K562 (cell line): ENCODE measurements at regions not wholly inside any gene's neighbourhood (a gene's known extent, or its start where the extent isn't known, plus 50 kb on each side); places are given as distances from the start of the nearest gene placed in this dataset.

Source experiments
- CBX2 ChIP-seq: fragments of 200-600 bp; sonication (generic); IDR thresholded peaks from one replicate; pipeline ENCODE4 v1.6.1; 2012; ENCODE audit warnings: mild to moderate bottlenecking, low read length, inconsistent platforms; ENCODE audit not compliant: insufficient read depth, poor library complexity, severe bottlenecking
- EZH2 ChIP-seq: IDR thresholded peaks from 2 replicates; pipeline ENCODE4 v1.6.1; 2012; ENCODE audit warnings: low read depth, mild to moderate bottlenecking, inconsistent platforms, low read length, borderline replicate concordance
- LARP7 ChIP-seq: fragments of 450-650 bp; IDR thresholded peaks from 2 replicates; pipeline ENCODE4 v1.6.1; 2016
- NELFE ChIP-seq: IDR thresholded peaks from 2 replicates; pipeline ENCODE4 v1.6.1; 2011; ENCODE audit warnings: mild to moderate bottlenecking; ENCODE audit not compliant: insufficient read depth, insufficient read length
- SIN3A ChIP-seq, 2 experiments: fragments of 150-350 bp in 1 of 2; IDR thresholded peaks; 2 replicates each; pipeline ENCODE4 v1.6.1; 2011 to 2016; ENCODE audit warnings: borderline replicate concordance in 2 of 2, low read depth in 2 of 2, low read length in 2 of 2, mild to moderate bottlenecking in 2 of 2, moderate library complexity in 2 of 2; ENCODE audit not compliant: control insufficient read depth in 1 of 2
- U2AF1 ChIP-seq: fragments of 200-400 bp; formaldehyde crosslinking; optimal IDR thresholded peaks from 2 replicates; pipeline ENCODE3; 2017; ENCODE audit warnings: mild to moderate bottlenecking, low read depth, low read length, moderate library complexity
- YY1 ChIP-seq, 3 experiments: IDR thresholded peaks; 2 replicates each; pipeline ENCODE4 v1.6.1; 2011; ENCODE audit warnings: low read length in 2 of 3, mild to moderate bottlenecking in 2 of 3, moderate library complexity in 2 of 3, borderline replicate concordance in 1 of 3, control low read depth in 1 of 3, low read depth in 1 of 3; ENCODE audit not compliant: insufficient read depth in 3 of 3, insufficient replicate concordance in 2 of 3, control insufficient read depth in 1 of 3, insufficient read length in 1 of 3; ENCODE audit errors: extremely low read depth in 1 of 3
- ZEB2 ChIP-seq: fragments of 450-650 bp; IDR thresholded peaks from 2 replicates; pipeline ENCODE4 v1.6.1; 2016
- ZNF175 ChIP-seq: fragments of 200-800 bp; sonication (Bioruptor generic); IDR thresholded peaks from 2 replicates; pipeline ENCODE4 v1.6.1; 2016; ENCODE audit warnings: low read depth, mild to moderate bottlenecking, missing genetic modification characterization, missing compliant biosample characterization
- TF ChIP-seq, protein P1 (sequence below), 3 experiments: IDR thresholded peaks in 2 of 3; conservative IDR thresholded peaks in 1 of 3; 2 replicates each; pipeline ENCODE4 v1.5.1; 2011 to 2012; ENCODE audit warnings: low read length in 3 of 3, mild to moderate bottlenecking in 3 of 3, control low read depth in 2 of 3, improper control_type of control experiment in 1 of 3, inconsistent platforms in 1 of 3, low read depth in 1 of 3, mixed read lengths in 1 of 3, moderate library complexity in 1 of 3; ENCODE audit not compliant: insufficient read depth in 2 of 3
- TF ChIP-seq, protein P2 (sequence below): fragments of 450-650 bp; IDR thresholded peaks from 2 replicates; pipeline ENCODE4 v1.6.1; 2016; ENCODE audit warnings: mild to moderate bottlenecking
- TF ChIP-seq, protein P3 (sequence below): sonication (generic); formaldehyde crosslinking; IDR thresholded peaks from 2 replicates; pipeline ENCODE4 v1.9.0; 2022; ENCODE audit warnings: mild to moderate bottlenecking, missing genetic modification reagents

DNA sequence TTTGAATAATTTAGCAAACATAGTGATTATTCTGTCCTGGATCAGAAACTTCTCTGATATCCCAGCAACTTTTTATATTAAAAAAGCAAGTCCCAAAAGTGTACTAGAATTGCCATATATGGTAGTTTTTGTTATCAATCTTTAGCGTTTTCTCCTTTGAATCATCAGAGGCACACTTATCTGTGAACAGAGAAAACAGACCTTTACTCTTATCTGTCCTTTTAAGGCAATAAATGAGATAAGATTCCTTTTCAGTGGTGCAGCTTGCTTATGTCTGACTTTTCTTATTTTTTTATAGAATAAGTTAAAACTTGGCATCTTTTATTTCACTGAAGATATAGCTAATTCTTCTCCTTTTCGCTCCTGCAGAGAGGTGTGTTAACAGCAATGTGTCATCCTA lies 458.1 kb upstream of the PCDH10 start:
- TF ChIP-seq, protein P1, sequence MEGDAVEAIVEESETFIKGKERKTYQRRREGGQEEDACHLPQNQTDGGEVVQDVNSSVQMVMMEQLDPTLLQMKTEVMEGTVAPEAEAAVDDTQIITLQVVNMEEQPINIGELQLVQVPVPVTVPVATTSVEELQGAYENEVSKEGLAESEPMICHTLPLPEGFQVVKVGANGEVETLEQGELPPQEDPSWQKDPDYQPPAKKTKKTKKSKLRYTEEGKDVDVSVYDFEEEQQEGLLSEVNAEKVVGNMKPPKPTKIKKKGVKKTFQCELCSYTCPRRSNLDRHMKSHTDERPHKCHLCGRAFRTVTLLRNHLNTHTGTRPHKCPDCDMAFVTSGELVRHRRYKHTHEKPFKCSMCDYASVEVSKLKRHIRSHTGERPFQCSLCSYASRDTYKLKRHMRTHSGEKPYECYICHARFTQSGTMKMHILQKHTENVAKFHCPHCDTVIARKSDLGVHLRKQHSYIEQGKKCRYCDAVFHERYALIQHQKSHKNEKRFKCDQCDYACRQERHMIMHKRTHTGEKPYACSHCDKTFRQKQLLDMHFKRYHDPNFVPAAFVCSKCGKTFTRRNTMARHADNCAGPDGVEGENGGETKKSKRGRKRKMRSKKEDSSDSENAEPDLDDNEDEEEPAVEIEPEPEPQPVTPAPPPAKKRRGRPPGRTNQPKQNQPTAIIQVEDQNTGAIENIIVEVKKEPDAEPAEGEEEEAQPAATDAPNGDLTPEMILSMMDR (IDR thresholded peaks at IDR 0.05 in 2 of 3, conservative IDR thresholded peaks at IDR 0.05 in 1 of 3; ENCODE audit: insufficient read depth in 2 of 3, low read depth in 1 of 3, low read length in 3 of 3) = no peak
- TF ChIP-seq EZH2 (no peak), YY1 (IDR thresholded peaks at IDR 0.05; ENCODE audit: borderline replicate concordance in 1 of 3, control insufficient read depth in 1 of 3, extremely low read depth in 1 of 3, insufficient read depth in 3 of 3, insufficient read length in 1 of 3, insufficient replicate concordance in 2 of 3, low read depth in 1 of 3, low read length in 2 of 3) (no peak), ZNF175 (CRISPR knock-in tag) (no peak), U2AF1 (no peak), CBX2 (no peak), LARP7 (no peak), ZEB2 (no peak), NELFE (no peak), SIN3A (IDR thresholded peaks at IDR 0.05; ENCODE audit: borderline replicate concordance in 2 of 2, control insufficient read depth in 1 of 2, low read depth in 2 of 2, low read length in 2 of 2) (no peak)
- TF ChIP-seq, protein P2, sequence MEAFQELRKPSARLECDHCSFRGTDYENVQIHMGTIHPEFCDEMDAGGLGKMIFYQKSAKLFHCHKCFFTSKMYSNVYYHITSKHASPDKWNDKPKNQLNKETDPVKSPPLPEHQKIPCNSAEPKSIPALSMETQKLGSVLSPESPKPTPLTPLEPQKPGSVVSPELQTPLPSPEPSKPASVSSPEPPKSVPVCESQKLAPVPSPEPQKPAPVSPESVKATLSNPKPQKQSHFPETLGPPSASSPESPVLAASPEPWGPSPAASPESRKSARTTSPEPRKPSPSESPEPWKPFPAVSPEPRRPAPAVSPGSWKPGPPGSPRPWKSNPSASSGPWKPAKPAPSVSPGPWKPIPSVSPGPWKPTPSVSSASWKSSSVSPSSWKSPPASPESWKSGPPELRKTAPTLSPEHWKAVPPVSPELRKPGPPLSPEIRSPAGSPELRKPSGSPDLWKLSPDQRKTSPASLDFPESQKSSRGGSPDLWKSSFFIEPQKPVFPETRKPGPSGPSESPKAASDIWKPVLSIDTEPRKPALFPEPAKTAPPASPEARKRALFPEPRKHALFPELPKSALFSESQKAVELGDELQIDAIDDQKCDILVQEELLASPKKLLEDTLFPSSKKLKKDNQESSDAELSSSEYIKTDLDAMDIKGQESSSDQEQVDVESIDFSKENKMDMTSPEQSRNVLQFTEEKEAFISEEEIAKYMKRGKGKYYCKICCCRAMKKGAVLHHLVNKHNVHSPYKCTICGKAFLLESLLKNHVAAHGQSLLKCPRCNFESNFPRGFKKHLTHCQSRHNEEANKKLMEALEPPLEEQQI = no peak
- TF ChIP-seq, protein P3, sequence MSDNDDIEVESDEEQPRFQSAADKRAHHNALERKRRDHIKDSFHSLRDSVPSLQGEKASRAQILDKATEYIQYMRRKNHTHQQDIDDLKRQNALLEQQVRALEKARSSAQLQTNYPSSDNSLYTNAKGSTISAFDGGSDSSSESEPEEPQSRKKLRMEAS (CRISPR knock-in tag) = no peak
